ENCODE measurements at regions not wholly inside any gene's neighbourhood (a gene's known extent, or its start where the extent isn't known, plus 50 kb on each side); places are given as distances from the start of the nearest gene placed in this dataset.

GRCh38 chr15:91712286-91712685 lies 141.2 kb upstream of the SLCO3A1 start:
- no peak for TF ChIP-seq POLR2A (IDR thresholded peaks at IDR 0.05)
- TF ChIP-seq CTCF (IDR thresholded peaks at IDR 0.05): no peak
- intact Hi-C loops (cut with DNase I): loop anchor here in 1 of 10 donors (5.0 kb wide), 1 partner anchor 140 kb away; the partner anchor contains the start of gene SLCO3A1
- H3K4me3 ChIP-seq: no peak overlapping the region

GRCh38 chr15:91716536-91716935 lies 137.0 kb upstream of the SLCO3A1 start:
- Histone ChIP-seq H3K27ac (no peak overlapping the region), H3K9me3 (peaks cover 0 to 3% (median 0%) of the 10 kb centered on the region in 12 donors), H3K27me3 (peaks cover 0 to 3% (median 0%) of the 10 kb centered on the region in 9 donors), H3K36me3 (no peaks in the 10 kb centered on the region), H3K4me3 (no peak overlapping the region), H3K4me1 (no peaks in the 10 kb centered on the region)
- ATAC-seq (no peak), DNase-seq (no peak)
- intact Hi-C loops (cut with DNase I): no loop called here
- 56 to 70% (median 64%) methylated on average over 3 of the region's 3 CpGs for WGBS, 4 donors
- TF ChIP-seq CTCF (IDR thresholded peaks at IDR 0.05) (no peak), POLR2A (IDR thresholded peaks at IDR 0.05) (no peak)

More at GRCh38 chr15:91712286-91712685, 141.2 kb upstream of the SLCO3A1 start:
- WGBS, 4 donors: 76 to 91% (median 84%) methylated on average over 7 of the region's 7 CpGs
- Histone ChIP-seq H3K27ac (no peak overlapping the region), H3K4me1 (no peaks in the 10 kb centered on the region), H3K9me3 (peaks cover 0 to 3% (median 0%) of the 10 kb centered on the region in 12 donors), H3K36me3 (no peaks in the 10 kb centered on the region), H3K27me3 (no peaks in the 10 kb centered on the region)
- no peak for ATAC-seq
- DNase-seq: no peak

- no peak overlapping the region for H3K27ac ChIP-seq
- H3K4me3 ChIP-seq: no peak overlapping the region
- no peaks in the 10 kb centered on the region for H3K4me1 ChIP-seq
- intact Hi-C loops (cut with DNase I): no loop called here
- no peak for DNase-seq
- WGBS, 4 donors: 77 to 95% (median 85%) methylated on average over 3 of the region's 3 CpGs
- TF ChIP-seq CTCF (IDR thresholded peaks at IDR 0.05): no peak
- TF ChIP-seq POLR2A (IDR thresholded peaks at IDR 0.05): no peak
- ATAC-seq: no peak
- peaks cover 0 to 3% (median 0%) of the 10 kb centered on the region in 12 donors for H3K9me3 ChIP-seq
- H3K36me3 ChIP-seq: no peaks in the 10 kb centered on the region
- peaks cover 0 to 3% (median 0%) of the 10 kb centered on the region in 9 donors for H3K27me3 ChIP-seq
These were observed 135.7 kb upstream of the SLCO3A1 start for GRCh38 chr15:91717811-91718210.

GRCh38 chr15:91723959-91724358 lies 129.5 kb upstream of the SLCO3A1 start:
- H3K27me3 ChIP-seq: no peaks in the 10 kb centered on the region
- DNase-seq (no peak), ATAC-seq (no peak)
- H3K4me3 ChIP-seq: no peak overlapping the region
- intact Hi-C loops (cut with DNase I): no loop called here
- 82 to 87% (median 85%) methylated on average over 6 of the region's 6 CpGs for WGBS, 4 donors
- TF ChIP-seq CTCF (IDR thresholded peaks at IDR 0.05) (no peak), POLR2A (IDR thresholded peaks at IDR 0.05) (no peak)
- H3K9me3 ChIP-seq: peaks cover 0 to 7% (median 0%) of the 10 kb centered on the region in 12 donors
- no peaks in the 10 kb centered on the region for H3K4me1 ChIP-seq
- no peaks in the 10 kb centered on the region for H3K36me3 ChIP-seq
- H3K27ac ChIP-seq: no peak overlapping the region

Measured in heart left ventricle (tissue), 16 donors.